ENCODE measurements at regions not wholly inside any gene's neighbourhood (a gene's known extent, or its start where the extent isn't known, plus 50 kb on each side); places are given as distances from the start of the nearest gene placed in this dataset.

DNA sequence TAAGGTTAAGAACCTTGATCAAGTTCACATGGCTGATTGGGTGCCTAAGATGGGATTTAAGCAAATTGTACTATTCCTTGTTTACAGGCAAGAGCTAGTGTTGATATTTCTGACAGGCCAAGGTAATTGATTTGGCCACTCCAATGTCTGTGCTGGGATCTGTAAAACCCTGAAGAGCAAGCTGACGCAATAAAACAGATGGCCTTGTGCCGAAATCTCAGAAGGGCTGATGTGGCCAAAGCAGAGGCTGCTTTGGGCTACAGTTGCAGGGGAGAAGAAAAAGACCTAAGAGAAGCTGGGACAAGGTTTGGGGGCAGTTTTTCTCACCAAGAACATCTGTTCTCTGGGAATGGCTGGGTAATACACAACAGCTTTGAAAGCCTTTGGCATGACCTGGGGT is 463.2 kb upstream of the ZNF608 start:
- TF ChIP-seq, protein P1, sequence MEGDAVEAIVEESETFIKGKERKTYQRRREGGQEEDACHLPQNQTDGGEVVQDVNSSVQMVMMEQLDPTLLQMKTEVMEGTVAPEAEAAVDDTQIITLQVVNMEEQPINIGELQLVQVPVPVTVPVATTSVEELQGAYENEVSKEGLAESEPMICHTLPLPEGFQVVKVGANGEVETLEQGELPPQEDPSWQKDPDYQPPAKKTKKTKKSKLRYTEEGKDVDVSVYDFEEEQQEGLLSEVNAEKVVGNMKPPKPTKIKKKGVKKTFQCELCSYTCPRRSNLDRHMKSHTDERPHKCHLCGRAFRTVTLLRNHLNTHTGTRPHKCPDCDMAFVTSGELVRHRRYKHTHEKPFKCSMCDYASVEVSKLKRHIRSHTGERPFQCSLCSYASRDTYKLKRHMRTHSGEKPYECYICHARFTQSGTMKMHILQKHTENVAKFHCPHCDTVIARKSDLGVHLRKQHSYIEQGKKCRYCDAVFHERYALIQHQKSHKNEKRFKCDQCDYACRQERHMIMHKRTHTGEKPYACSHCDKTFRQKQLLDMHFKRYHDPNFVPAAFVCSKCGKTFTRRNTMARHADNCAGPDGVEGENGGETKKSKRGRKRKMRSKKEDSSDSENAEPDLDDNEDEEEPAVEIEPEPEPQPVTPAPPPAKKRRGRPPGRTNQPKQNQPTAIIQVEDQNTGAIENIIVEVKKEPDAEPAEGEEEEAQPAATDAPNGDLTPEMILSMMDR (IDR thresholded peaks at IDR 0.05; ENCODE audit: unreplicated experiment), result no peak
- no peaks in the 10 kb centered on the region for H3K27me3 Mint-ChIP-seq (ENCODE audit: low read depth)
- H3K4me3 Mint-ChIP-seq, result no peak overlapping the region
- peaks cover 9% of the 10 kb centered on the region for H3K9me3 Mint-ChIP-seq
- no peaks in the 10 kb centered on the region for H3K36me3 Mint-ChIP-seq
- H3K4me1 Mint-ChIP-seq, result peaks cover 3% of the 10 kb centered on the region
- H3K27ac Mint-ChIP-seq, result no peak overlapping the region
- DNase-seq (ENCODE audit: low spot score in 2 of 2, unreplicated experiment in 2 of 2), result no peak

DNA sequence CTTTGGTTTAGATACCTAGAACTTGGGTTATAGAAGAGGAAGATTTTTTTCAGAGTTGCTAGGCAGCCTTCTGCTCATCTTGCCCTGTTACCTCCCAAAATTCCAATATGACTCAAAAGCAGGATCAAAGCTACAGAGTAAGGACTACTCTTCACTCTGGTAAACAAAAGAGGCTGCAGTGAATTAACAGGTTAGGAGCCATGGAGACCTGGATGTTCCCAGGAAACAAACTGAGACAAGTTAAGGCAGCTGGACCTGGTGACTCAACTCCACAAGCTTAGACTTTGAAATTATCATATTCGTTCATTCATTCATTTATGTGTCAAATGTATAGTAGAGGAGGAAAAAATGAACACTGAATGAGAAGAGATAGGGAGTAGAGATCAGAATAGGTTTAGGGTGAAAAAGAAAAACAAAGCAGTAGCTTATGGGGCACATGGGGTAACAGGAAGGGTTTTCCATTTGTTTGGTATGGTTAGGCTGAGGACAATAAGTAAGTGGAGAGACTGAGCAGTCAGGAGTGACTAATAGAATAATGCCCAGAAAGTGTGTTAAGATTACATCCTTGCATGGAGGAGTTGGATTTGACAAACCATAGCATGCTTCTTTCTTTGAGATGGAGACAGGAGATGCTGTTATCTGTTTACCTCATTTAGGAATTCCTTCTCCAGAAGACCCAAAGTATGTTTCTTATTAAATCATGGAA is 464.0 kb upstream of the ZNF608 start:
- no peaks in the 10 kb centered on the region for H3K36me3 Mint-ChIP-seq
- TF ChIP-seq, protein P1 (IDR thresholded peaks at IDR 0.05; ENCODE audit: unreplicated experiment), result no peak
- DNase-seq (ENCODE audit: low spot score in 2 of 2, unreplicated experiment in 2 of 2), result no peak
- H3K27me3 Mint-ChIP-seq (ENCODE audit: low read depth), result no peaks in the 10 kb centered on the region
- H3K27ac Mint-ChIP-seq, result no peak overlapping the region
- no peak overlapping the region for H3K4me3 Mint-ChIP-seq
- H3K9me3 Mint-ChIP-seq, result peaks cover 9% of the 10 kb centered on the region
- peaks cover 3% of the 10 kb centered on the region for H3K4me1 Mint-ChIP-seq

DNA sequence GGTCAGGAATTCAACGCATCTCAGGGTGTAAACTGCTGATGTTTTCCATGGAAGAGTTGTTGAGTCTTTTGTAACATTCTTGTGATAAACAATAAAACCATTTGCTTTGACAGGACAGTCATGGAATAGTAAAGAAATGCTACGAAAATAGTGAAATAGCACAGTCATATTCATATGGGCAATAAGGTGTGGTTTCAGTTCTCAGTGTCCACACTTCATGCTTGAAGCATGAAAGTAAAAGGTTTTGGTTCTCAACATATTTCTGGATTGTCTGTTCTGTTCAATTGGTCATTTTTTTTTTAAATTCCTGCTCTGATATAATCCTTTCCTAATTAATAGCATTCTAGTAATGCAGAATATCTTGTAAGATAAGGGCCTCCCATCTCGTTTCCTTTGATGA is 467.6 kb upstream of the ZNF608 start:
- TF ChIP-seq, protein P1 (IDR thresholded peaks at IDR 0.05; ENCODE audit: unreplicated experiment), result no peak
- peaks cover 18% of the 10 kb centered on the region for H3K9me3 Mint-ChIP-seq
- H3K27me3 Mint-ChIP-seq (ENCODE audit: low read depth), result no peaks in the 10 kb centered on the region
- no peak overlapping the region for H3K4me3 Mint-ChIP-seq
- H3K36me3 Mint-ChIP-seq, result no peaks in the 10 kb centered on the region
- no peak overlapping the region for H3K27ac Mint-ChIP-seq
- no peak for DNase-seq (ENCODE audit: low spot score in 2 of 2, unreplicated experiment in 2 of 2)
- no peaks in the 10 kb centered on the region for H3K4me1 Mint-ChIP-seq

DNA sequence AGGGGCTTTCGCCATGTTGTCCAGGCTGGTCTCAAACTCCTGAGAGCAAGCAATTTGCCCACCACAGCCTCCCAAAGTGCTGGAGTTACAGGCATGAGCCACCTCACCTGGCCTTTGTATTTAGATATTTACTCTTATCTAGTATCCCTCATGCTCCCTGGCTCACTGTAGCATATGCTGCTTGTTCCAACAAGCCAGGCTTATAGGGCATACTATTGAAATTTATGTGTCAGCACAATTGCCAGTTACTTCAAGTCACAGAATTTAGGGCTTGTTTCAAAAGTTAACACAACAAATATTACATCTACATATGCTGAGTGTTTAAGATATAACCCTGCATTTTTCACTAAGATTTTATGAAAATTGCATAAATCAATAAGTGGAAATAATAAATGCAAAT is 469.2 kb upstream of the ZNF608 start:
- H3K36me3 Mint-ChIP-seq, result no peaks in the 10 kb centered on the region
- H3K27ac Mint-ChIP-seq, result no peak overlapping the region
- H3K4me3 Mint-ChIP-seq, result no peak overlapping the region
- no peaks in the 10 kb centered on the region for H3K4me1 Mint-ChIP-seq
- DNase-seq (ENCODE audit: low spot score in 2 of 2, unreplicated experiment in 2 of 2), result no peak
- peaks cover 22% of the 10 kb centered on the region for H3K9me3 Mint-ChIP-seq
- no peaks in the 10 kb centered on the region for H3K27me3 Mint-ChIP-seq (ENCODE audit: low read depth)
- TF ChIP-seq, protein P1 (IDR thresholded peaks at IDR 0.05; ENCODE audit: unreplicated experiment), result no peak

DNA sequence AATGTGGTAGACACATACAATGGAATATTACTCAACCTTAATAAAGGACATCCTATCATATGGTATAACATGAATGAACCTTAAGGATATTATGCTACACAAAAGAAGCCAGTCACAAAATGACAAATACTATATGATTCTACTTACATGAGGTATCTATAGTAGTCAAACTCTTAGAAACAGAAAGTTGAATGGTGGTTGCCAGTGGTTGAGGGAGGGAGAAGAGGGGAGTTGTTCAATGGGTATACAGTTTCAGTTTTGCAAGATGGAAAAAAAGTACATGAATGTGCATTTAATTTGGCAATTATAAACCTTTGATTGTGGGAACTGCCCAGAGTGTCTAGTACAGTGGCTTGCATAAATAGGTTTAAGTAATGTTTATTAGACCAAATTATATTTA is 473.3 kb upstream of the ZNF608 start:
- TF ChIP-seq, protein P1 (IDR thresholded peaks at IDR 0.05; ENCODE audit: unreplicated experiment), result no peak
- H3K4me1 Mint-ChIP-seq, result no peaks in the 10 kb centered on the region
- no peak overlapping the region for H3K4me3 Mint-ChIP-seq
- no peak overlapping the region for H3K27ac Mint-ChIP-seq
- peaks cover 16% of the 10 kb centered on the region for H3K9me3 Mint-ChIP-seq
- H3K36me3 Mint-ChIP-seq, result no peaks in the 10 kb centered on the region
- no peak for DNase-seq (ENCODE audit: low spot score in 2 of 2, unreplicated experiment in 2 of 2)
- no peaks in the 10 kb centered on the region for H3K27me3 Mint-ChIP-seq (ENCODE audit: low read depth)

DNA sequence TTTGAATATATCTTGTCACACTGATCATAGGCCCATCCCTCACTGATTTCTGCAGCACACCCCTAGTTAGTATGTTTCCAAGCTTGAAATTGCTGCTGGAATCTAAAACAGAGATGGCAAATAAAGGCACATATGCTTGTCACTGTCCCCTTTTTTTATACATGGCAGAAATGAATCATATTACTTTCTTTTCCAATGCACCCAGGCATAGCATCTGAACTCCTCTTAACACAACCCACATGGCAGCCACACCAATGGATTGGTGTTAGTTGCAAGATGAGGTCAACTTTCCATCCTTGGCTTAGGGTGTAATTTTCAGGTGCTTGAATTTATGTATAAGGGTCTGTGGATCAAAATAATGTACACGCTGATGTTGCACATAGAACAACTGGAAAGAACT is 473.8 kb upstream of the ZNF608 start:
- no peaks in the 10 kb centered on the region for H3K27me3 Mint-ChIP-seq (ENCODE audit: low read depth)
- H3K9me3 Mint-ChIP-seq, result peaks cover 16% of the 10 kb centered on the region
- no peak overlapping the region for H3K27ac Mint-ChIP-seq
- H3K36me3 Mint-ChIP-seq, result no peaks in the 10 kb centered on the region
- DNase-seq (ENCODE audit: low spot score in 2 of 2, unreplicated experiment in 2 of 2), result no peak
- no peaks in the 10 kb centered on the region for H3K4me1 Mint-ChIP-seq
- TF ChIP-seq, protein P1 (IDR thresholded peaks at IDR 0.05; ENCODE audit: unreplicated experiment), result no peak
- H3K4me3 Mint-ChIP-seq, result no peak overlapping the region
